Mucosa of rectum (tissue), 2 donors: ENCODE measurements at regions not wholly inside any gene's neighbourhood (a gene's known extent, or its start where the extent isn't known, plus 50 kb on each side); places are given as distances from the start of the nearest gene placed in this dataset.
"Not testable (repeated sequence)": the region's sequence is repeated elsewhere in the genome, so short reads cannot be mapped to it uniquely, and the experiment has no call there.

Source experiments
- H3K27ac ChIP-seq, 2 donors: one replicate each; pipeline ENCODE4 v1.7.0; 2013; ENCODE audit warnings: inconsistent platforms in 2 of 2, low read depth in 2 of 2, low read length in 2 of 2
- H3K27me3 ChIP-seq, 2 donors: one replicate each; pipeline ENCODE4 v1.7.0; 2013; ENCODE audit warnings: low read length in 2 of 2; ENCODE audit not compliant: control insufficient read depth in 2 of 2, insufficient read depth in 2 of 2
- H3K36me3 ChIP-seq, 2 donors: one replicate each; pipeline ENCODE4 v1.7.0; 2013; ENCODE audit warnings: low read length in 2 of 2; ENCODE audit not compliant: control insufficient read depth in 2 of 2, insufficient read depth in 2 of 2
- H3K4me1 ChIP-seq, 2 donors: one replicate each; pipeline ENCODE4 v1.7.0; 2013; ENCODE audit warnings: low read length in 2 of 2, mild to moderate bottlenecking in 1 of 2; ENCODE audit not compliant: control insufficient read depth in 2 of 2, insufficient read depth in 2 of 2
- H3K4me3 ChIP-seq, 2 donors: one replicate each; pipeline ENCODE4 v1.7.0; 2013; ENCODE audit warnings: low read length in 2 of 2
- H3K9ac ChIP-seq, 2 donors: one replicate each; pipeline ENCODE4 v1.7.0; 2013; ENCODE audit warnings: low read length in 2 of 2, low read depth in 1 of 2, mild to moderate bottlenecking in 1 of 2
- H3K9me3 ChIP-seq, 2 donors: one replicate each; pipeline ENCODE4 v1.7.0; 2013; ENCODE audit warnings: low read length in 2 of 2; ENCODE audit not compliant: control insufficient read depth in 2 of 2
- donor health status: healthy.
- donor health status: Normal muscosa, but diverticular disease.

GRCh38 chr7:82605247-82605864 is 161.8 kb upstream of the CACNA2D1 start:
- Histone ChIP-seq H3K9me3 (no peaks in the 10 kb centered on the region), H3K36me3 (no peaks in the 10 kb centered on the region), H3K9ac (no peak overlapping the region), H3K27me3 (no peaks in the 10 kb centered on the region), H3K27ac (no peak overlapping the region), H3K4me3 (no peak overlapping the region), H3K4me1 (no peaks in the 10 kb centered on the region)

- Histone ChIP-seq H3K4me1 (no peaks in the 10 kb centered on the region), H3K9ac (no peak overlapping the region), H3K27ac (no peak overlapping the region), H3K27me3 (no peaks in the 10 kb centered on the region), H3K9me3 (no peaks in the 10 kb centered on the region), H3K36me3 (no peaks in the 10 kb centered on the region), H3K4me3 (no peak overlapping the region)
Observed at GRCh38 chr7:82602066-82602465, 158.5 kb upstream of the CACNA2D1 start.

- Histone ChIP-seq H3K27ac (no peak overlapping the region), H3K9me3 (no peaks in the 10 kb centered on the region), H3K9ac (no peak overlapping the region), H3K4me1 (no peaks in the 10 kb centered on the region), H3K27me3 (no peaks in the 10 kb centered on the region), H3K36me3 (no peaks in the 10 kb centered on the region), H3K4me3 (no peak overlapping the region)
Observed at GRCh38 chr7:82600531-82600930, 157.0 kb upstream of the CACNA2D1 start.

GRCh38 chr7:82599895-82600294 is 156.3 kb upstream of the CACNA2D1 start:
- no peaks in the 10 kb centered on the region for H3K4me1 ChIP-seq
- no peaks in the 10 kb centered on the region for H3K27me3 ChIP-seq
- no peaks in the 10 kb centered on the region for H3K36me3 ChIP-seq
- no peaks in the 10 kb centered on the region for H3K9me3 ChIP-seq
- H3K27ac ChIP-seq = no peak overlapping the region
- no peak overlapping the region for H3K9ac ChIP-seq
- H3K4me3 ChIP-seq = no peak overlapping the region

GRCh38 chr7:82598958-82599357 is 155.4 kb upstream of the CACNA2D1 start:
- Histone ChIP-seq H3K27me3 (no peaks in the 10 kb centered on the region), H3K4me1 (no peaks in the 10 kb centered on the region), H3K9me3 (no peaks in the 10 kb centered on the region), H3K9ac (no peak overlapping the region), H3K4me3 (no peak overlapping the region), H3K36me3 (no peaks in the 10 kb centered on the region), H3K27ac (no peak overlapping the region)

- not testable (repeated sequence) for H3K4me1 ChIP-seq, H3K27ac ChIP-seq, H3K4me3 ChIP-seq, H3K9me3 ChIP-seq, H3K27me3 ChIP-seq, H3K36me3 ChIP-seq, H3K9ac ChIP-seq
Observed at GRCh38 chr7:82595795-82596194, 152.2 kb upstream of the CACNA2D1 start.

- no peaks in the 10 kb centered on the region for H3K27me3 ChIP-seq
- no peak overlapping the region for H3K9ac ChIP-seq
- H3K4me3 ChIP-seq = no peak overlapping the region
- no peaks in the 10 kb centered on the region for H3K36me3 ChIP-seq
- H3K9me3 ChIP-seq = no peaks in the 10 kb centered on the region
- no peaks in the 10 kb centered on the region for H3K4me1 ChIP-seq
- H3K27ac ChIP-seq = no peak overlapping the region
Observed at GRCh38 chr7:82595176-82595575, 151.6 kb upstream of the CACNA2D1 start.

- Histone ChIP-seq H3K27me3 (no peaks in the 10 kb centered on the region), H3K36me3 (no peaks in the 10 kb centered on the region), H3K4me3 (no peak overlapping the region), H3K9me3 (no peaks in the 10 kb centered on the region), H3K27ac (no peak overlapping the region), H3K4me1 (no peaks in the 10 kb centered on the region), H3K9ac (no peak overlapping the region)
Observed at GRCh38 chr7:82594665-82595064, 151.1 kb upstream of the CACNA2D1 start.

- no peaks in the 10 kb centered on the region for H3K27me3 ChIP-seq
- H3K27ac ChIP-seq = no peak overlapping the region
- H3K9me3 ChIP-seq = no peaks in the 10 kb centered on the region
- no peaks in the 10 kb centered on the region for H3K36me3 ChIP-seq
- no peak overlapping the region for H3K4me3 ChIP-seq
- no peaks in the 10 kb centered on the region for H3K4me1 ChIP-seq
- no peak overlapping the region for H3K9ac ChIP-seq
Observed at GRCh38 chr7:82593780-82594179, 150.2 kb upstream of the CACNA2D1 start.

- H3K27me3 ChIP-seq = no peaks in the 10 kb centered on the region
- H3K27ac ChIP-seq = no peak overlapping the region
- H3K4me1 ChIP-seq = no peaks in the 10 kb centered on the region
- H3K4me3 ChIP-seq = no peak overlapping the region
- no peaks in the 10 kb centered on the region for H3K9me3 ChIP-seq
- no peak overlapping the region for H3K9ac ChIP-seq
- no peaks in the 10 kb centered on the region for H3K36me3 ChIP-seq
Observed at GRCh38 chr7:82592416-82592815, 148.8 kb upstream of the CACNA2D1 start.

GRCh38 chr7:82579047-82579446 is 135.5 kb upstream of the CACNA2D1 start:
- Histone ChIP-seq H3K27ac (no peak overlapping the region), H3K27me3 (no peaks in the 10 kb centered on the region), H3K4me1 (no peaks in the 10 kb centered on the region), H3K36me3 (no peaks in the 10 kb centered on the region), H3K9me3 (no peaks in the 10 kb centered on the region), H3K4me3 (no peak overlapping the region), H3K9ac (no peak overlapping the region)
